ENCODE measurements at regions not wholly inside any gene's neighbourhood (a gene's known extent, or its start where the extent isn't known, plus 50 kb on each side); places are given as distances from the start of the nearest gene placed in this dataset.
"Not testable (repeated sequence)": the region's sequence is repeated elsewhere in the genome, so short reads cannot be mapped to it uniquely, and the experiment has no call there.

GRCh38 chr2:118577202-118577601 lies 270.2 kb downstream of the EN1 start:
- DNase-seq (ENCODE audit: insufficient read length, low spot score) (no peak), FAIRE-seq (no peak)

GRCh38 chr2:118576109-118576855 lies 271.2 kb downstream of the EN1 start:
- FAIRE-seq (no peak), DNase-seq (ENCODE audit: insufficient read length, low spot score) (no peak)

- FAIRE-seq; DNase-seq (ENCODE audit: insufficient read length, low spot score): not testable (repeated sequence)
These were observed 275.1 kb downstream of the EN1 start for GRCh38 chr2:118572380-118572779.

GRCh38 chr2:118569876-118570535 lies 277.4 kb downstream of the EN1 start:
- no peak for FAIRE-seq
- no peak for DNase-seq (ENCODE audit: insufficient read length, low spot score)

- DNase-seq (ENCODE audit: insufficient read length, low spot score) = no peak
- no peak for FAIRE-seq
These were observed 278.7 kb downstream of the EN1 start for GRCh38 chr2:118568700-118569099.

GRCh38 chr2:118565786-118566540 lies 281.5 kb downstream of the EN1 start:
- DNase-seq (ENCODE audit: insufficient read length, low spot score) (no peak), FAIRE-seq (no peak)

- FAIRE-seq = no peak
- DNase-seq (ENCODE audit: insufficient read length, low spot score) = no peak
These were observed 282.1 kb downstream of the EN1 start for GRCh38 chr2:118565301-118565700.

- FAIRE-seq = no peak
These were observed 285.3 kb downstream of the EN1 start for GRCh38 chr2:118562144-118562543.

GRCh38 chr2:118558846-118559245 lies 288.6 kb downstream of the EN1 start:
- FAIRE-seq (no peak), DNase-seq (ENCODE audit: insufficient read length, low spot score) (no peak)

More at GRCh38 chr2:118562144-118562543, 285.3 kb downstream of the EN1 start:
- DNase-seq (ENCODE audit: insufficient read length, low spot score) = no peak

GRCh38 chr2:118557791-118558190 lies 289.7 kb downstream of the EN1 start:
- DNase-seq (ENCODE audit: insufficient read length, low spot score) (no peak), FAIRE-seq (no peak)

- FAIRE-seq (no peak), DNase-seq (ENCODE audit: insufficient read length, low spot score) (no peak)
These were observed 290.4 kb downstream of the EN1 start for GRCh38 chr2:118557016-118557415.

GRCh38 chr2:118554616-118555015 lies 292.8 kb downstream of the EN1 start:
- no peak for FAIRE-seq
- no peak for DNase-seq (ENCODE audit: insufficient read length, low spot score)

GRCh38 chr2:118549503-118549902 lies 297.9 kb downstream of the EN1 start:
- FAIRE-seq = no peak
- no peak for DNase-seq (ENCODE audit: insufficient read length, low spot score)

GRCh38 chr2:118548880-118549488 lies 298.5 kb downstream of the EN1 start:
- DNase-seq (ENCODE audit: insufficient read length, low spot score) (no peak), FAIRE-seq (no peak)

- no peak for FAIRE-seq
- no peak for DNase-seq (ENCODE audit: insufficient read length, low spot score)
These were observed 308.2 kb downstream of the EN1 start for GRCh38 chr2:118539290-118539689.

GRCh38 chr2:118536306-118536705 lies 311.1 kb downstream of the EN1 start:
- FAIRE-seq (no peak), DNase-seq (ENCODE audit: insufficient read length, low spot score) (no peak)

GRCh38 chr2:118535818-118536212 lies 311.6 kb downstream of the EN1 start:
- no peak for FAIRE-seq

GRCh38 chr2:118535171-118535817 lies 312.2 kb downstream of the EN1 start:
- DNase-seq (ENCODE audit: insufficient read length, low spot score) (no peak), FAIRE-seq (no peak)

More at GRCh38 chr2:118535818-118536212, 311.6 kb downstream of the EN1 start:
- no peak for DNase-seq (ENCODE audit: insufficient read length, low spot score)

GRCh38 chr2:118530976-118531375 lies 316.5 kb downstream of the EN1 start:
- DNase-seq (ENCODE audit: insufficient read length, low spot score) = no peak
- no peak for FAIRE-seq

GRCh38 chr2:118529908-118530599 lies 317.4 kb downstream of the EN1 start:
- FAIRE-seq = no peak
- DNase-seq (ENCODE audit: insufficient read length, low spot score) = no peak

Measured in HTR-8/SVneo (cell line).